LNCAP (cell line): ENCODE measurements at regions not wholly inside any gene's neighbourhood (a gene's known extent, or its start where the extent isn't known, plus 50 kb on each side); places are given as distances from the start of the nearest gene placed in this dataset.

ENCODE experiments used
- TF ChIP-seq, protein P1 (sequence below): fragments of 450-650 bp; IDR thresholded peaks from 2 replicates; pipeline ENCODE4 v1.5.1; 2017; ENCODE audit warnings: mild to moderate bottlenecking

DNA sequence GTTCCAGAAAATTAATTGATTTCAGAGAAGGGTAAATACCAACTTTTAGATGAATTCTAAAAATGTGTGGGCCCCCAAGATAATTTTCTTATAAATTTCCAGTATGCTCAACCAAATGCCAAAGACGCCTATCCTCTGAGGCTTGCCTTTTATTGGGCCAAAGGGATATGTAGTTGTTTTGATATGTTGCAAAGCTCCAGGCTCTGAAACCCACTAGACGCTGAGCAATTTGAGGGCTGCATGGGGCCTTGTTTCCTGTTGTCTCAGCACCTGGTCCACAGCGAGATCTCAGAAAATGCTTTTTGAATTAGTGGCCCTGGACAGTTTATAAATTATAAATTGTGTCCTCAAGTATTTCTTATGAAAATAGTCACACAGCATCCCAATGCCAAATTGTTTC lies 397.2 kb downstream of the SAMD5 start:
- TF ChIP-seq, protein P1, sequence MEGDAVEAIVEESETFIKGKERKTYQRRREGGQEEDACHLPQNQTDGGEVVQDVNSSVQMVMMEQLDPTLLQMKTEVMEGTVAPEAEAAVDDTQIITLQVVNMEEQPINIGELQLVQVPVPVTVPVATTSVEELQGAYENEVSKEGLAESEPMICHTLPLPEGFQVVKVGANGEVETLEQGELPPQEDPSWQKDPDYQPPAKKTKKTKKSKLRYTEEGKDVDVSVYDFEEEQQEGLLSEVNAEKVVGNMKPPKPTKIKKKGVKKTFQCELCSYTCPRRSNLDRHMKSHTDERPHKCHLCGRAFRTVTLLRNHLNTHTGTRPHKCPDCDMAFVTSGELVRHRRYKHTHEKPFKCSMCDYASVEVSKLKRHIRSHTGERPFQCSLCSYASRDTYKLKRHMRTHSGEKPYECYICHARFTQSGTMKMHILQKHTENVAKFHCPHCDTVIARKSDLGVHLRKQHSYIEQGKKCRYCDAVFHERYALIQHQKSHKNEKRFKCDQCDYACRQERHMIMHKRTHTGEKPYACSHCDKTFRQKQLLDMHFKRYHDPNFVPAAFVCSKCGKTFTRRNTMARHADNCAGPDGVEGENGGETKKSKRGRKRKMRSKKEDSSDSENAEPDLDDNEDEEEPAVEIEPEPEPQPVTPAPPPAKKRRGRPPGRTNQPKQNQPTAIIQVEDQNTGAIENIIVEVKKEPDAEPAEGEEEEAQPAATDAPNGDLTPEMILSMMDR: no peak

DNA sequence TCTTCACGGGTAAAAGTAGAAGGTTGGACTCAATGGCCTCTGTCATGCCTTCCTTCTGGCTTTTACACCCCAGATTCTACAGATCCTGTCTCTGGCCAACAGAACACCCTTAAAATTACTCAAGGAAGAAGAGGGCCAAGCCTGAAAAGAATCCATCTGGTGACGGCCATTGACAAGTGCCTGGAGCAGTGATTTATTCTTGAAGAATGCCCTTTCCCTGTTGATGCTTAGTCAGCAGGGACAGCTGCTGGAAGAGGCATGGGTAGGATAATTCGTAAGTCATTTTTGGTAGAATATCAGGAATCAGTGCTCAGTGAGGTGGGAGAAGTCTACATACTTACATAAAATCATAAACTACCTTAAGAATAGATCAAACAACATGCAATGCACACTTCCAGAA lies 397.9 kb downstream of the SAMD5 start:
- TF ChIP-seq, protein P1: no peak

DNA sequence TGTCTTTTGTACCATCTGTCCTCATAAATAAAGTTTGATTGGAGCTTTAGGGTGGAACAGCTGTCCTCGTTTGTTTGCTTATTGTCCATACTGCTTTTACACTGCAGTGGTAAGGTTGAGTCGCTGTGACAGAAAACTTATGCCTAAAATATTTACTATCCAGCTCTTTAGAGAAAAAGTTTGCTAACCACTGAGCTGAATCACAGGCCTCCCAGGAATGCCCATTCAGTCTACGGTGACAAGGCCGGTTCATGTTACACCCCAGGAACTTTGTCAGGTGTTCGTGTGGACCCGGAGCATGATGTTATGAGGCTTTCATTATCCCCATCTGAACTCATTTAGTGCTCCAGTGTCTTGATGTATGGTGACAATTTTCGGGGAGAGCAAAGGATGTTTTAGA lies 401.1 kb downstream of the SAMD5 start:
- TF ChIP-seq, protein P1: no peak

DNA sequence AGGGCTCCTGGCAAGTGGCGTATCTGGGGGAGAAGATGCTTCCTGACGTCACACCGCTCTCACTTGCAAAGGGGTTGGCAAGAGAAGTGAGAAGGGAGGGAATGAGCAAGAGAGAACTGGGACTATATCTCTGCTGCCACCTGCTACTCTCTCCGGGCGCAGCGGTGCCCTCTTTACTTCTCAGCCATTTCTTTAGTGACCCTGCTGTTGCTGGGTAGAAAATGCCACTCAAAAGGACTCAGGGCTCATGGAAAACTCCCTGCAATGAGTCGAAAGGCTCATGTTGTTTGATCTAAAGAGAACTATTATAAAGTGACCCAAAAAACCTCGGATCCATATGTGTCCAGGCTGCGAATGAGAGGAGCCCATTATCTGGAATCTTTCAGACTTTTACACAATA lies 401.8 kb downstream of the SAMD5 start:
- TF ChIP-seq, protein P1: no peak

DNA sequence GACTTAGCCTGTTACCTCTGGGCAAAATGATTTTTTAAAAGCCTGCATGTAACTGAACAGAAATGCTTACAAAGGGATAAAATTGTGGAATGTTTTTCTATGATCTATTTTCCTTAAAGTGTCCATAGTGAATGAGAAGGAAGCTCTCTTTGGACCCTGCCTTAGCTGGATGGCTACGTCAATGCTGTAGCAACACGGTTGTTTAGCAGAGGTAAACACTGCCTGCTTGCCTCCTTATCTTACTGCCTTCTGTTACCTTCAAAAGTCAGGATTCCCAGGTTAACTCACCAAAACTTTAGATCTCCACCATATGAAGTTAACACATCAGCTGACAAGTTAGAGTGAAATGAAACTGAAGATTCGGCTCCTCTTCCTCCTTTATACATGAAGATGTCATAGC lies 402.6 kb downstream of the SAMD5 start:
- TF ChIP-seq, protein P1: no peak

DNA sequence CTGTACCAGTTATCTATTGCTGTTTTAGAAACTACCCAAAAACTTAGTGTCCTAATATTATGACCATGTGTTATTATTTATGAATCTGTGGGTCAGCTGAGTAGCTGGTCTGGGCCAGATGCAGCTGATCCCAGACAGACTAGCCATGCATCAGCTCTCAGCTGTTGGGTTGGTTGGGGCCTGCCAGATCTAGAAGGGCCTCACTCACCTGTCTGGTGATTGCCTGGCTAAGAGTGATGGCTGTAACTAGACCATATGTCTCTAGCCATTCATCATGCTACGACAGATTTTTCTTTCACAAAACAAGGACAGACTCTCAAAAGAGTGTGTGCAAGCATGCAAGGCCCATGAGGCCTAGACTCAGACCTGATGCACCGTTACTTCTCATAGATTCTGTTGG lies 403.2 kb downstream of the SAMD5 start:
- TF ChIP-seq, protein P1: no peak

DNA sequence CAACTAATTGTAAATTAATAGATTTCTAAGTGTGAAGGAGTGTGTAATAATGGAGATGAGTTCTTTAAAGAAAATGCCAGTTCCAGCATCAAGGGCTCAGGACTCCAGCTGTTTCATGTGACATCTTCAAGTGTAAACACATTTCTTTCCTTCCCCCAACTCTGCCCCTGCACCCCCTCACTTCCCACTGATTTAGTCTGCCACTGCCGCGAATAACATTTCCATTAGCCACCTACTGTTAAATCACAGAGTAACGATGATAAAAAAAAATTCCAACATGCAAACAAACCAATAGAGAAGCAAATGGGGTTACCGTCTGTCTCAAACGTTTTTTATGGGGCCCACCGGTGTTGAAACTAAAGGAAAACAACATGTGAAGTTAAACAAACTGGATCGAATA lies 414.3 kb downstream of the SAMD5 start:
- TF ChIP-seq, protein P1: no peak

DNA sequence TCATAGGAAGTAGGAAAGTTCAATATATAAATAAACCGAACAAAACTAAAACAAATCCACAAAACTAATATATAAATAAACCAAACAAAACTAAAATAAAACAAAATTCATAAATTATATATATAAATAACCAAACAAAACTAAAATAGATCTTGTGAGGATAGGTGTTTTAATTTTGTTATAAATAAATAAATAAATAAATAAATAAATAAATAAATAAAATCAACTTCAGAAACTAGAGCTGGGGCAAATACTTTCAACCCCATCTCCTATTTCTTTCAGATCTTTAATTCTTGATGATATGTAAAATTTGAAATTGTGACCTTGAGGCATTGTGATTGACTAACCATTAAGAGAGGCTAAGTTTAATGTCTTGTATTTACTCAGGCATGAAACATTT lies 416.1 kb downstream of the SAMD5 start:
- TF ChIP-seq, protein P1: no peak
